ENCODE measurements at regions not wholly inside any gene's neighbourhood (a gene's known extent, or its start where the extent isn't known, plus 50 kb on each side); places are given as distances from the start of the nearest gene placed in this dataset.
"Not testable (repeated sequence)": the region's sequence is repeated elsewhere in the genome, so short reads cannot be mapped to it uniquely, and the experiment has no call there.

GRCh38 chr2:187627153-187627552 is 72.9 kb upstream of the TFPI start:
- no peaks in the 10 kb centered on the region for H3K27me3 ChIP-seq (ENCODE audit: control insufficient read depth in 3 of 3, insufficient read depth in 3 of 3, low read length in 2 of 3)
- ATAC-seq (ENCODE audit: insufficient read depth, low FRiP score): no peak
- no peak overlapping the region for H3K27ac ChIP-seq (ENCODE audit: low read depth in 1 of 2, low read length in 1 of 2)
- H3K4me3 ChIP-seq: no peak overlapping the region
- no peaks in the 10 kb centered on the region for H3K36me3 ChIP-seq (ENCODE audit: control insufficient read depth in 4 of 4, insufficient read depth in 4 of 4, low read length in 4 of 4)
- H3K9me3 ChIP-seq (ENCODE audit: control insufficient read depth in 4 of 4, insufficient read depth in 3 of 4, low read length in 3 of 4): peaks cover 0 to 6% (median 2%) of the 10 kb centered on the region in 4 donors
- TF ChIP-seq CTCF (IDR thresholded peaks at IDR 0.05; ENCODE audit: control extremely low read depth, extremely low read depth): no peak
- 82 to 86% methylated on average over 3 of the region's 3 CpGs for WGBS, 2 donors
- no peak for DNase-seq
- no peaks in the 10 kb centered on the region for H3K4me1 ChIP-seq (ENCODE audit: control insufficient read depth in 5 of 5, insufficient read depth in 5 of 5, low read length in 5 of 5)
- H3K9ac ChIP-seq (ENCODE audit: insufficient read depth in 1 of 2, low read length in 2 of 2): no peak overlapping the region

- H3K4me1 ChIP-seq (ENCODE audit: control insufficient read depth in 5 of 5, insufficient read depth in 5 of 5, low read length in 5 of 5); ATAC-seq (ENCODE audit: insufficient read depth, low FRiP score); H3K36me3 ChIP-seq (ENCODE audit: control insufficient read depth in 4 of 4, insufficient read depth in 4 of 4, low read length in 4 of 4); H3K9ac ChIP-seq (ENCODE audit: insufficient read depth in 1 of 2, low read length in 2 of 2); H3K4me3 ChIP-seq; H3K27ac ChIP-seq (ENCODE audit: low read depth in 1 of 2, low read length in 1 of 2); H3K27me3 ChIP-seq (ENCODE audit: control insufficient read depth in 3 of 3, insufficient read depth in 3 of 3, low read length in 2 of 3); DNase-seq; H3K9me3 ChIP-seq (ENCODE audit: control insufficient read depth in 4 of 4, insufficient read depth in 3 of 4, low read length in 3 of 4): not testable (repeated sequence)
- 92 to 96% methylated on average over 29 to 53 of the region's 53 CpGs for WGBS, 2 donors
These were observed 82.6 kb upstream of the TFPI start for GRCh38 chr2:187636731-187637391.

GRCh38 chr2:187637392-187637740 is 83.1 kb upstream of the TFPI start:
- not testable (repeated sequence) for DNase-seq; H3K4me1 ChIP-seq (ENCODE audit: control insufficient read depth in 5 of 5, insufficient read depth in 5 of 5, low read length in 5 of 5); H3K4me3 ChIP-seq; H3K27ac ChIP-seq (ENCODE audit: low read depth in 1 of 2, low read length in 1 of 2); H3K9ac ChIP-seq (ENCODE audit: insufficient read depth in 1 of 2, low read length in 2 of 2); H3K9me3 ChIP-seq (ENCODE audit: control insufficient read depth in 4 of 4, insufficient read depth in 3 of 4, low read length in 3 of 4); H3K27me3 ChIP-seq (ENCODE audit: control insufficient read depth in 3 of 3, insufficient read depth in 3 of 3, low read length in 2 of 3); H3K36me3 ChIP-seq (ENCODE audit: control insufficient read depth in 4 of 4, insufficient read depth in 4 of 4, low read length in 4 of 4); ATAC-seq (ENCODE audit: insufficient read depth, low FRiP score)
- 95 to 96% methylated on average over 16 to 19 of the region's 19 CpGs for WGBS, 2 donors

- not testable (repeated sequence) for ATAC-seq (ENCODE audit: insufficient read depth, low FRiP score); H3K27me3 ChIP-seq (ENCODE audit: control insufficient read depth in 3 of 3, insufficient read depth in 3 of 3, low read length in 2 of 3); DNase-seq; H3K27ac ChIP-seq (ENCODE audit: low read depth in 1 of 2, low read length in 1 of 2); H3K4me3 ChIP-seq; H3K36me3 ChIP-seq (ENCODE audit: control insufficient read depth in 4 of 4, insufficient read depth in 4 of 4, low read length in 4 of 4); H3K9ac ChIP-seq (ENCODE audit: insufficient read depth in 1 of 2, low read length in 2 of 2); H3K4me1 ChIP-seq (ENCODE audit: control insufficient read depth in 5 of 5, insufficient read depth in 5 of 5, low read length in 5 of 5); H3K9me3 ChIP-seq (ENCODE audit: control insufficient read depth in 4 of 4, insufficient read depth in 3 of 4, low read length in 3 of 4)
- WGBS, 2 donors: 92 to 95% methylated on average over 20 of the region's 20 CpGs
These were observed 83.5 kb upstream of the TFPI start for GRCh38 chr2:187637771-187638170.

- no peak for DNase-seq
- no peak for ATAC-seq (ENCODE audit: insufficient read depth, low FRiP score)
- no peak overlapping the region for H3K9ac ChIP-seq (ENCODE audit: insufficient read depth in 1 of 2, low read length in 2 of 2)
- H3K4me1 ChIP-seq (ENCODE audit: control insufficient read depth in 5 of 5, insufficient read depth in 5 of 5, low read length in 5 of 5): no peaks in the 10 kb centered on the region
- H3K27ac ChIP-seq (ENCODE audit: low read depth in 1 of 2, low read length in 1 of 2): no peak overlapping the region
- TF ChIP-seq CTCF (IDR thresholded peaks at IDR 0.05; ENCODE audit: control extremely low read depth, extremely low read depth): no peak
- H3K27me3 ChIP-seq (ENCODE audit: control insufficient read depth in 3 of 3, insufficient read depth in 3 of 3, low read length in 2 of 3): no peaks in the 10 kb centered on the region
- H3K36me3 ChIP-seq (ENCODE audit: control insufficient read depth in 4 of 4, insufficient read depth in 4 of 4, low read length in 4 of 4): no peaks in the 10 kb centered on the region
- peaks cover 0 to 4% (median 0%) of the 10 kb centered on the region in 4 donors for H3K9me3 ChIP-seq (ENCODE audit: control insufficient read depth in 4 of 4, insufficient read depth in 3 of 4, low read length in 3 of 4)
- H3K4me3 ChIP-seq: no peak overlapping the region
- 87 to 88% methylated on average over 1 of the region's 1 CpG for WGBS, 2 donors
These were observed 84.6 kb upstream of the TFPI start for GRCh38 chr2:187638840-187639239.

Measured in lung (tissue), 11 donors.